Keratinocyte (primary cell): ENCODE measurements at regions not wholly inside any gene's neighbourhood (a gene's known extent, or its start where the extent isn't known, plus 50 kb on each side); places are given as distances from the start of the nearest gene placed in this dataset.

Source experiments
- DNase-seq: peaks from one replicate; pipeline ENCODE4 v3.0.0-alpha.2; 2011; ENCODE audit warnings: low read depth, missing footprints, low spot score
- FAIRE-seq: peaks from 2 replicates; lab custom pipeline; 2011; peaks lifted over from hg19 to GRCh38; lab: Jason Lieb, UNC
- H2AFZ ChIP-seq: 2 replicates; pipeline ENCODE4 v1.6.0; 2012; ENCODE audit warnings: low read length, control low read depth, inconsistent platforms; ENCODE audit not compliant: control insufficient read depth
- H3K27ac ChIP-seq: 2 replicates; pipeline ENCODE4 v1.5.1; 2011; ENCODE audit warnings: low read length; ENCODE audit not compliant: control insufficient read depth, insufficient read depth
- H3K27me3 ChIP-seq: 3 replicates; pipeline ENCODE4 v1.6.0; 2011; ENCODE audit warnings: low read length; ENCODE audit not compliant: control insufficient read depth, insufficient read depth; ENCODE audit errors: extremely low read depth
- H3K36me3 ChIP-seq, 2 experiments: 2 replicates in 1 of 2; 3 replicates in 1 of 2; pipeline ENCODE4 v1.5.1; 2011; ENCODE audit warnings: low read length in 2 of 2, mild to moderate bottlenecking in 1 of 2; ENCODE audit not compliant: control insufficient read depth in 2 of 2, insufficient read depth in 2 of 2; ENCODE audit errors: extremely low read depth in 1 of 2
- H3K4me1 ChIP-seq: 3 replicates; pipeline ENCODE4 v1.5.1; 2011; ENCODE audit warnings: low read length; ENCODE audit not compliant: control insufficient read depth, insufficient read depth; ENCODE audit errors: extremely low read depth
- H3K4me2 ChIP-seq: 3 replicates; pipeline ENCODE4 v1.6.0; 2011; ENCODE audit warnings: low read depth, low read length; ENCODE audit not compliant: control insufficient read depth, insufficient read depth; ENCODE audit errors: extremely low read depth
- H3K4me3 ChIP-seq, 3 experiments: fragments of 200-600 bp in 1 of 3; sonication (generic) in 1 of 3; 2 replicates in 2 of 3; 3 replicates in 1 of 3; pipeline ENCODE4 v1.5.1; 2011 to 2016; ENCODE audit warnings: low read length in 3 of 3, mild to moderate bottlenecking in 3 of 3, control low read depth in 2 of 3, inconsistent platforms in 1 of 3, low read depth in 1 of 3, mixed read lengths in 1 of 3, mixed run types in 1 of 3, moderate library complexity in 1 of 3; ENCODE audit not compliant: control insufficient read depth in 2 of 3, insufficient read depth in 2 of 3; ENCODE audit errors: extremely low read depth in 1 of 3
- H3K79me2 ChIP-seq: 2 replicates; pipeline ENCODE4 v1.6.0; 2012; ENCODE audit warnings: low read length; ENCODE audit not compliant: control insufficient read depth, insufficient read depth
- H3K9ac ChIP-seq: 3 replicates; pipeline ENCODE4 v1.6.0; 2011; ENCODE audit warnings: low read length; ENCODE audit not compliant: control insufficient read depth, insufficient read depth; ENCODE audit errors: extremely low read depth
- H3K9me1 ChIP-seq: 3 replicates; pipeline ENCODE4 v1.6.0; 2011; ENCODE audit warnings: low read length; ENCODE audit not compliant: control insufficient read depth, insufficient read depth; ENCODE audit errors: extremely low read depth
- H3K9me3 ChIP-seq: 2 replicates; pipeline ENCODE4 v1.5.1; 2012; ENCODE audit warnings: low read depth, low read length; ENCODE audit not compliant: control insufficient read depth
- H4K20me1 ChIP-seq: 3 replicates; pipeline ENCODE4 v1.6.0; 2011; ENCODE audit warnings: low read length; ENCODE audit not compliant: control insufficient read depth, insufficient read depth; ENCODE audit errors: extremely low read depth
- CTCF ChIP-seq, 3 experiments: IDR thresholded peaks in 1 of 3; conservative IDR thresholded peaks in 1 of 3; optimal IDR thresholded peaks in 1 of 3; 2 replicates in 2 of 3; 3 replicates in 1 of 3; pipeline versions ENCODE3 to v1.5.1; 2011; ENCODE audit warnings: low read length in 3 of 3, mild to moderate bottlenecking in 3 of 3, moderate library complexity in 2 of 3, control low read depth in 1 of 3, inconsistent platforms in 1 of 3; ENCODE audit not compliant: insufficient read depth in 2 of 3; ENCODE audit errors: extremely low read depth in 1 of 3
- EZH2 ChIP-seq: IDR thresholded peaks from one replicate; pipeline ENCODE4 v1.6.1; 2012; ENCODE audit warnings: inconsistent platforms, mild to moderate bottlenecking, low read length, moderate library complexity
- dilution Hi-C: fragments of 300-500 bp; cut with MboI; formaldehyde crosslinking; loops from one replicate; pipeline ENCODE4 v1.7.0; 2020; ENCODE audit warnings: low sequenced_read_pairs; ENCODE audit not compliant: extremely low pct_ligation_motif_present

GRCh38 chr12:115648463-115648862 lies 629.0 kb downstream of the MED13L start:
- Histone ChIP-seq H3K9me3 (no peaks in the 10 kb centered on the region), H3K4me3 (no peak overlapping the region), H3K27me3 (no peaks in the 10 kb centered on the region), H3K9ac (no peak overlapping the region), H3K79me2 (no peaks in the 10 kb centered on the region), H3K27ac (no peak overlapping the region), H3K9me1 (no peaks in the 10 kb centered on the region), H3K4me1 (no peaks in the 10 kb centered on the region), H3K4me2 (no peak overlapping the region), H4K20me1 (no peaks in the 10 kb centered on the region), H2AFZ (no peak overlapping the region), H3K36me3 (no peaks in the 10 kb centered on the region)
- no peak for FAIRE-seq
- DNase-seq: no peak
- dilution Hi-C loops: no loop called here
- TF ChIP-seq EZH2 (no peak), CTCF (optimal IDR thresholded peaks at IDR 0.05 in 1 of 3, IDR thresholded peaks at IDR 0.05 in 1 of 3, conservative IDR thresholded peaks at IDR 0.05 in 1 of 3; ENCODE audit: extremely low read depth in 1 of 3, insufficient read depth in 2 of 3, low read length in 3 of 3) (no peak)

- no peak overlapping the region for H3K27ac ChIP-seq
These were observed 631.3 kb downstream of the MED13L start for GRCh38 chr12:115646210-115646609.

More at GRCh38 chr12:115646210-115646609, 631.3 kb downstream of the MED13L start:
- H3K27me3 ChIP-seq: no peaks in the 10 kb centered on the region
- H3K9me1 ChIP-seq: no peaks in the 10 kb centered on the region
- DNase-seq (no peak), FAIRE-seq (no peak)
- H4K20me1 ChIP-seq: no peaks in the 10 kb centered on the region
- H2AFZ ChIP-seq: no peak overlapping the region
- H3K9ac ChIP-seq: no peak overlapping the region
- no peak overlapping the region for H3K4me2 ChIP-seq
- H3K79me2 ChIP-seq: no peaks in the 10 kb centered on the region
- dilution Hi-C loops: no loop called here
- no peak overlapping the region for H3K4me3 ChIP-seq
- no peaks in the 10 kb centered on the region for H3K36me3 ChIP-seq
- no peaks in the 10 kb centered on the region for H3K4me1 ChIP-seq
- TF ChIP-seq EZH2 (no peak), CTCF (optimal IDR thresholded peaks at IDR 0.05 in 1 of 3, IDR thresholded peaks at IDR 0.05 in 1 of 3, conservative IDR thresholded peaks at IDR 0.05 in 1 of 3; ENCODE audit: extremely low read depth in 1 of 3, insufficient read depth in 2 of 3, low read length in 3 of 3) (no peak)
- H3K9me3 ChIP-seq: no peaks in the 10 kb centered on the region
